Fibroblast of skin of left biceps (primary cell): ENCODE measurements at regions not wholly inside any gene's neighbourhood (a gene's known extent, or its start where the extent isn't known, plus 50 kb on each side); places are given as distances from the start of the nearest gene placed in this dataset.

Experiments used
- DNase-seq, 2 experiments: peaks; one replicate each; pipeline ENCODE4 v3.0.0-alpha.2; 2013; ENCODE audit warnings: low read depth in 2 of 2

- no peak for DNase-seq
Observed at GRCh38 chr9:78563269-78563668, 266.3 kb downstream of the PSAT1 start.

GRCh38 chr9:78565481-78565880 lies 268.6 kb downstream of the PSAT1 start:
- no peak for DNase-seq

- DNase-seq = no peak
Observed at GRCh38 chr9:78566521-78566920, 269.6 kb downstream of the PSAT1 start.

GRCh38 chr9:78566948-78567675 lies 270.2 kb downstream of the PSAT1 start:
- no peak for DNase-seq

GRCh38 chr9:78567693-78568092 lies 270.8 kb downstream of the PSAT1 start:
- DNase-seq = no peak

GRCh38 chr9:78568774-78569173 lies 271.8 kb downstream of the PSAT1 start:
- DNase-seq = no peak

- no peak for DNase-seq
Observed at GRCh38 chr9:78572266-78572665, 275.3 kb downstream of the PSAT1 start.

- no peak for DNase-seq
Observed at GRCh38 chr9:78573205-78573604, 276.3 kb downstream of the PSAT1 start.

- no peak for DNase-seq
Observed at GRCh38 chr9:78573669-78574068, 276.7 kb downstream of the PSAT1 start.

- peak in 1 of 2 experiments; percentile 28 for DNase-seq
Observed at GRCh38 chr9:78574354-78575045, 277.6 kb downstream of the PSAT1 start.

- DNase-seq = no peak
Observed at GRCh38 chr9:78575081-78575480, 278.2 kb downstream of the PSAT1 start.

GRCh38 chr9:78575771-78576170 lies 278.8 kb downstream of the PSAT1 start:
- no peak for DNase-seq

- no peak for DNase-seq
Observed at GRCh38 chr9:78577156-78577906, 280.4 kb downstream of the PSAT1 start.

GRCh38 chr9:78578072-78578471 lies 281.1 kb downstream of the PSAT1 start:
- DNase-seq = no peak

GRCh38 chr9:78582821-78583220 lies 285.9 kb downstream of the PSAT1 start:
- no peak for DNase-seq

GRCh38 chr9:78584589-78584988 lies 287.7 kb downstream of the PSAT1 start:
- DNase-seq = no peak

- DNase-seq = no peak
Observed at GRCh38 chr9:78585909-78586308, 289.0 kb downstream of the PSAT1 start.

GRCh38 chr9:78590068-78590467 lies 293.1 kb downstream of the PSAT1 start:
- no peak for DNase-seq

GRCh38 chr9:78592811-78593210 lies 295.9 kb downstream of the PSAT1 start:
- peak; percentile 78 to 84 for DNase-seq

- no peak for DNase-seq
Observed at GRCh38 chr9:78595200-78595945, 298.4 kb downstream of the PSAT1 start.

- no peak for DNase-seq
Observed at GRCh38 chr9:78596346-78596745, 299.4 kb downstream of the PSAT1 start.

GRCh38 chr9:78598120-78598519 lies 301.2 kb downstream of the PSAT1 start:
- DNase-seq = no peak
